Astrocyte (in vitro differentiated cells and primary cell): ENCODE measurements at regions not wholly inside any gene's neighbourhood (a gene's known extent, or its start where the extent isn't known, plus 50 kb on each side); places are given as distances from the start of the nearest gene placed in this dataset.

Experiments used
- EZH2 ChIP-seq: IDR thresholded peaks from 2 replicates; pipeline ENCODE4 v1.6.1; 2012; ENCODE audit warnings: mild to moderate bottlenecking, low read length, inconsistent platforms; ENCODE audit not compliant: insufficient read depth
- TF ChIP-seq, protein P1 (sequence below): IDR thresholded peaks from 2 replicates; pipeline ENCODE4 v1.5.1; 2011; ENCODE audit warnings: low read depth, mild to moderate bottlenecking, inconsistent platforms, low read length, moderate library complexity; ENCODE audit not compliant: insufficient read depth

DNA sequence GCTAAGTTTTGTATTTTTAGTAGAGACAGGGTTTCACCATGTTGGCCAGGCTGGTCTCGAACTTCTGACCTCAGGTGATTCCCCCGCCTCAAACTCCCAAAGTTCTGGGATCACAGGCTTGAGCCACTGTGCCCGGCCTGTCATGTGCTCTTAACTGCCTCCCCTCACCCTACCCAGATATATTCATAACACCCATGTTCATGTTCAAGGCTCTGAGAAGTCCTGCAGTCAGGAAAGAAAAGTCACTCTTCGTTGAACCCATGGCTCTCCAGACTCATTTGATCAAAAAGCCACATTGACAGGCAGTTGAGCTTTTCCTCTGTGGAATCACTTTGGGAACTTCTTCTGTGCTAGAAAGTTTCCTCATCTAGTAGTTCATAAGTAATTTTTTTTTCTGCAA, 545.5 kb upstream of the TBX3 start:
- TF ChIP-seq, protein P1, sequence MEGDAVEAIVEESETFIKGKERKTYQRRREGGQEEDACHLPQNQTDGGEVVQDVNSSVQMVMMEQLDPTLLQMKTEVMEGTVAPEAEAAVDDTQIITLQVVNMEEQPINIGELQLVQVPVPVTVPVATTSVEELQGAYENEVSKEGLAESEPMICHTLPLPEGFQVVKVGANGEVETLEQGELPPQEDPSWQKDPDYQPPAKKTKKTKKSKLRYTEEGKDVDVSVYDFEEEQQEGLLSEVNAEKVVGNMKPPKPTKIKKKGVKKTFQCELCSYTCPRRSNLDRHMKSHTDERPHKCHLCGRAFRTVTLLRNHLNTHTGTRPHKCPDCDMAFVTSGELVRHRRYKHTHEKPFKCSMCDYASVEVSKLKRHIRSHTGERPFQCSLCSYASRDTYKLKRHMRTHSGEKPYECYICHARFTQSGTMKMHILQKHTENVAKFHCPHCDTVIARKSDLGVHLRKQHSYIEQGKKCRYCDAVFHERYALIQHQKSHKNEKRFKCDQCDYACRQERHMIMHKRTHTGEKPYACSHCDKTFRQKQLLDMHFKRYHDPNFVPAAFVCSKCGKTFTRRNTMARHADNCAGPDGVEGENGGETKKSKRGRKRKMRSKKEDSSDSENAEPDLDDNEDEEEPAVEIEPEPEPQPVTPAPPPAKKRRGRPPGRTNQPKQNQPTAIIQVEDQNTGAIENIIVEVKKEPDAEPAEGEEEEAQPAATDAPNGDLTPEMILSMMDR, result no peak
- TF ChIP-seq EZH2, result no peak
